A549 (cell line): ENCODE measurements at regions not wholly inside any gene's neighbourhood (a gene's known extent, or its start where the extent isn't known, plus 50 kb on each side); places are given as distances from the start of the nearest gene placed in this dataset.
A peak's percentile ranks its signal among the peaks of the same experiment; 100 is the strongest.

Source experiments
- ATAC-seq, 2 experiments: fragments of 200-7000 bp in 1 of 2; fragments of >200 bp in 1 of 2; cut with Nextera tagmentation in 1 of 2; cut with Tn5 transposase in 1 of 2; 3 replicates each; pipeline versions ENCODE4 v1.8.0 to v1.9.1; 2018 to 2020; ENCODE audit warnings: mild to moderate bottlenecking in 1 of 2, moderate library complexity in 1 of 2
- CTCF ChIA-PET: fragments of 300-600 bp; sonication (Branson Sonifier 250); formaldehyde crosslinking; extraction: SDS; loops from one replicate; lab custom pipeline; 2021; ENCODE audit warnings: antibody characterized with exemption, inconsistent platforms; lab: Yijun Ruan, JAX
- POLR2A ChIA-PET: fragments of 350-600 bp; formaldehyde crosslinking; extraction: SDS; loops from one replicate; lab custom pipeline; 2021; ENCODE audit warnings: antibody characterized with exemption, inconsistent platforms; lab: Yijun Ruan, JAX
- DNase-seq, 2 experiments: peaks; one replicate each; pipeline versions ENCODE4 v3.0.0 to v3.0.0-alpha.2; 2011 to 2016; ENCODE audit warnings: low read depth in 1 of 2, low spot score in 1 of 2
- FAIRE-seq: peaks from 2 replicates; lab custom pipeline; 2011; peaks lifted over from hg19 to GRCh38; lab: Jason Lieb, UNC
- H3K27ac ChIP-seq, 2 experiments: fragments of >200 bp; sonication (Bioruptor Twin); formaldehyde crosslinking; 3 replicates each; pipeline ENCODE4 v1.5.1; 2016 to 2017
- H3K4me1 ChIP-seq: fragments of >200 bp; sonication (Bioruptor Twin); formaldehyde crosslinking; 3 replicates; pipeline ENCODE4 v1.6.1; 2016
- H3K4me2 ChIP-seq: fragments of >200 bp; sonication (Bioruptor Twin); formaldehyde crosslinking; 3 replicates; pipeline ENCODE4 v1.6.1; 2016
- H3K4me3 ChIP-seq: fragments of >200 bp; sonication (Bioruptor Twin); formaldehyde crosslinking; 3 replicates; pipeline ENCODE4 v1.5.1; 2016
- H3K9me3 ChIP-seq: fragments of >200 bp; sonication (Bioruptor Twin); formaldehyde crosslinking; 3 replicates; pipeline ENCODE4 v1.6.1; 2016
- ATOH8 ChIP-seq: fragments of 250-450 bp; sonication (Bioruptor Pico); IDR thresholded peaks from 2 replicates; pipeline ENCODE4 v1.5.0; 2020; ENCODE audit warnings: low read depth, mild to moderate bottlenecking, moderate library complexity
- BHLHE40 ChIP-seq: IDR thresholded peaks from 2 replicates; pipeline ENCODE4 v1.6.1; 2012; ENCODE audit warnings: low read depth, low read length, inconsistent platforms
- CBX2 ChIP-seq: fragments of 200-600 bp; sonication (generic); IDR thresholded peaks from 2 replicates; pipeline ENCODE4 v1.6.1; 2016; ENCODE audit warnings: low read depth, mild to moderate bottlenecking, borderline replicate concordance
- CBX8 ChIP-seq: fragments of 200-600 bp; sonication (generic); IDR thresholded peaks from 2 replicates; pipeline ENCODE4 v1.6.1; 2016
- CHD2 ChIP-seq: fragments of 150-350 bp; IDR thresholded peaks from 2 replicates; pipeline ENCODE4 v1.6.1; 2014; ENCODE audit warnings: low read length; ENCODE audit not compliant: partially characterized antibody
- CHD4 ChIP-seq: fragments of 200-600 bp; sonication (generic); IDR thresholded peaks from 2 replicates; pipeline ENCODE4 v1.6.1; 2016; ENCODE audit warnings: antibody characterized with exemption, mild to moderate bottlenecking, borderline replicate concordance
- CTCF ChIP-seq: fragments of >200 bp; sonication (Bioruptor Twin); formaldehyde crosslinking; IDR thresholded peaks from 3 replicates; pipeline ENCODE4 v1.5.1; 2016
- E2F6 ChIP-seq: IDR thresholded peaks from 2 replicates; pipeline ENCODE4 v1.6.1; 2012; ENCODE audit warnings: low read depth, borderline replicate concordance
- EHMT2 ChIP-seq: fragments of 200-600 bp; sonication (generic); IDR thresholded peaks from 2 replicates; pipeline ENCODE4 v1.6.1; 2016; ENCODE audit warnings: antibody characterized with exemption, low read depth, mild to moderate bottlenecking, moderate library complexity
- EP300 ChIP-seq, 2 experiments: fragments of >200 bp; sonication (Bioruptor Twin); formaldehyde crosslinking; IDR thresholded peaks; 2 replicates in 1 of 2; 3 replicates in 1 of 2; pipeline ENCODE4 v1.6.1; 2016 to 2017
- FOSL2 ChIP-seq, 2 experiments: fragments of 450-650 bp in 1 of 2; fragments of >200 bp in 1 of 2; sonication (Bioruptor Twin) in 1 of 2; formaldehyde crosslinking; IDR thresholded peaks; 2 replicates each; pipeline versions ENCODE4 v1.5.0 to v1.6.1; 2016 to 2020; ENCODE audit warnings: mild to moderate bottlenecking in 1 of 2, moderate library complexity in 1 of 2
- JUNB ChIP-seq: fragments of >200 bp; sonication (Bioruptor Twin); formaldehyde crosslinking; IDR thresholded peaks from 2 replicates; pipeline ENCODE4 v1.6.1; 2016
- MAFK ChIP-seq: fragments of 450-650 bp; IDR thresholded peaks from 2 replicates; pipeline ENCODE4 v1.6.1; 2014; ENCODE audit not compliant: partially characterized antibody
- MAZ ChIP-seq: fragments of 150-350 bp; IDR thresholded peaks from 2 replicates; pipeline ENCODE4 v1.6.1; 2014; ENCODE audit warnings: antibody characterized with exemption, low read depth, low read length, borderline replicate concordance
- NFE2L2 ChIP-seq: fragments of 150-350 bp; conservative IDR thresholded peaks from 2 replicates; pipeline ENCODE4 v1.6.1; 2014; ENCODE audit warnings: low read length
- RAD21 ChIP-seq, 2 experiments: fragments of >200 bp in 1 of 2; sonication (Bioruptor Twin) in 1 of 2; formaldehyde crosslinking in 1 of 2; IDR thresholded peaks in 1 of 2; conservative IDR thresholded peaks in 1 of 2; 2 replicates in 1 of 2; 3 replicates in 1 of 2; pipeline ENCODE4 v1.6.1; 2012 to 2018; ENCODE audit warnings: inconsistent platforms in 1 of 2
- RCOR1 ChIP-seq: fragments of 150-350 bp; IDR thresholded peaks from 2 replicates; pipeline ENCODE4 v1.6.1; 2014; ENCODE audit warnings: antibody characterized with exemption, low read length, low read depth
- REST ChIP-seq: fragments of 200-600 bp; sonication (generic); IDR thresholded peaks from 2 replicates; pipeline ENCODE4 v1.6.1; 2016; ENCODE audit warnings: antibody characterized with exemption, mild to moderate bottlenecking, moderate library complexity
- RFX5 ChIP-seq: fragments of 450-650 bp; IDR thresholded peaks from 2 replicates; pipeline ENCODE4 v1.7.1; 2014; ENCODE audit warnings: antibody characterized with exemption, mild to moderate bottlenecking, moderate library complexity
- SMC3 ChIP-seq: fragments of >200 bp; sonication (Bioruptor Twin); formaldehyde crosslinking; IDR thresholded peaks from 3 replicates; pipeline ENCODE4 v1.6.1; 2018; ENCODE audit warnings: inconsistent platforms
- TFCP2L1 ChIP-seq: fragments of 250-450 bp; sonication (Bioruptor Pico); IDR thresholded peaks from 2 replicates; pipeline ENCODE4 v1.5.0; 2021; ENCODE audit warnings: mild to moderate bottlenecking
- ZNF302 ChIP-seq: fragments of 250-450 bp; sonication (Bioruptor Pico); IDR thresholded peaks from 2 replicates; pipeline ENCODE4 v1.9.0; 2021; ENCODE audit warnings: inconsistent platforms, mild to moderate bottlenecking, moderate library complexity
- ZSCAN20 ChIP-seq: fragments of 250-450 bp; sonication (Bioruptor Pico); IDR thresholded peaks from 2 replicates; pipeline ENCODE4 v1.8.0; 2022; ENCODE audit warnings: mild to moderate bottlenecking, moderate library complexity
- whole genome bisulfite sequencing: methylation state at CpG from one replicate; pipeline ENCODE4 v1.1.6; 2017; ENCODE audit errors: missing lambda C conversion rate; 5-methylcytosine and 5-hydroxymethylcytosine counted together

GRCh38 chr3:139173372-139174108 is 128.8 kb upstream of the PRR23C start:
- no peaks in the 10 kb centered on the region for H3K4me1 ChIP-seq
- 0 out of 3 replicates have a peak overlapping the region, but pooled peaks have one; percentile 12 for H3K4me3 ChIP-seq
- WGBS = 33% methylated on average over 9 of the region's 9 CpGs
- no peak overlapping the region for H3K27ac ChIP-seq
- ChIA-PET POLR2A (no interaction called here), CTCF (no interaction called here)
- DNase-seq = peak in 1 of 2 experiments; percentile 2
- H3K9me3 ChIP-seq = no peaks in the 10 kb centered on the region
- TF ChIP-seq CHD4 = no peak
- TF ChIP-seq CBX8 = no peak
- no peak for TF ChIP-seq SMC3
- no peak for TF ChIP-seq EP300 (IDR thresholded peaks at IDR 0.05)
- no peak for TF ChIP-seq ZNF302 (CRISPR knock-in tag)
- TF ChIP-seq NFE2L2 = no peak
- no peak for TF ChIP-seq RFX5
- FAIRE-seq = no peak
- ATAC-seq = peak in 1 of 2 experiments; percentile 54; a peak in 2 of 6 replicates
- peak overlapping the region; percentile 70 for H3K4me2 ChIP-seq

- no peak for ATAC-seq
- TF ChIP-seq MAFK (no peak), ZNF302 (CRISPR knock-in tag) (no peak), ATOH8 (CRISPR knock-in tag) (no peak), EHMT2 (no peak), MAZ (no peak)
- ChIA-PET CTCF (interaction anchor here (1.0 kb wide), 1 partner anchor 68 kb away, joined by 3 read pairs; no protein-coding TSS in a partner anchor), POLR2A (no interaction called here)
- no peak overlapping the region for H3K4me3 ChIP-seq
- no peak overlapping the region for H3K4me2 ChIP-seq
- no peaks in the 10 kb centered on the region for H3K9me3 ChIP-seq
- DNase-seq = no peak
- 69% methylated on average over 2 of the region's 2 CpGs for WGBS
- no peak overlapping the region for H3K27ac ChIP-seq
- no peak for FAIRE-seq
- H3K4me1 ChIP-seq = no peaks in the 10 kb centered on the region
Measured at GRCh38 chr3:139180489-139180888, 135.8 kb upstream of the PRR23C start.

- Histone ChIP-seq H3K4me1 (no peaks in the 10 kb centered on the region), H3K27ac (no peak overlapping the region), H3K4me2 (no peak overlapping the region), H3K9me3 (no peaks in the 10 kb centered on the region), H3K4me3 (no peak overlapping the region)
- WGBS = 29% methylated on average over 2 of the region's 2 CpGs
- POLR2A ChIA-PET = no interaction called here
- no peak for TF ChIP-seq RAD21 (conservative IDR thresholded peaks at IDR 0.05 in 1 of 2, IDR thresholded peaks at IDR 0.05 in 1 of 2)
- no peak for TF ChIP-seq ZSCAN20 (CRISPR knock-in tag)
- TF ChIP-seq TFCP2L1 (CRISPR knock-in tag) = no peak
- no peak for TF ChIP-seq MAZ
- no peak for TF ChIP-seq CHD2
- no peak for TF ChIP-seq JUNB
- TF ChIP-seq ZNF302 (CRISPR knock-in tag) = no peak
- TF ChIP-seq FOSL2 (IDR thresholded peaks at IDR 0.05) = no peak
- TF ChIP-seq FOSL2 (CRISPR knock-in tag; IDR thresholded peaks at IDR 0.05) = no peak
- no peak for FAIRE-seq
- no peak for ATAC-seq
- no peak for DNase-seq
- CTCF ChIA-PET = interaction anchor here (1.2 kb wide), 1 partner anchor 18 kb away, joined by 3 read pairs; no protein-coding TSS in a partner anchor
Measured at GRCh38 chr3:139182143-139182542, 137.5 kb upstream of the PRR23C start.

- no peak for ATAC-seq
- no peaks in the 10 kb centered on the region for H3K4me1 ChIP-seq
- H3K9me3 ChIP-seq = no peaks in the 10 kb centered on the region
- POLR2A ChIA-PET = no interaction called here
- no peak overlapping the region for H3K27ac ChIP-seq
- whole genome bisulfite sequencing = 25% methylated on average over 2 of the region's 2 CpGs
- no peak for FAIRE-seq
- CTCF ChIA-PET = interaction anchor here (1.2 to 1.3 kb wide), 2 partner anchors 19 to 120 kb away, joined by 3 read pairs; no protein-coding TSS in a partner anchor
- DNase-seq = no peak
- no peak overlapping the region for H3K4me2 ChIP-seq
- no peak overlapping the region for H3K4me3 ChIP-seq
- TF ChIP-seq REST = no peak
- no peak for TF ChIP-seq CTCF
- TF ChIP-seq RFX5 = no peak
- no peak for TF ChIP-seq RCOR1
- no peak for TF ChIP-seq TFCP2L1 (CRISPR knock-in tag)
- TF ChIP-seq CBX2 = no peak
- TF ChIP-seq JUNB = no peak
- no peak for TF ChIP-seq BHLHE40
- TF ChIP-seq CHD4 = no peak
- TF ChIP-seq E2F6 = no peak
Measured at GRCh38 chr3:139182598-139182997, 137.9 kb upstream of the PRR23C start.
